ENCODE measurements at regions not wholly inside any gene's neighbourhood (a gene's known extent, or its start where the extent isn't known, plus 50 kb on each side); places are given as distances from the start of the nearest gene placed in this dataset.

DNA sequence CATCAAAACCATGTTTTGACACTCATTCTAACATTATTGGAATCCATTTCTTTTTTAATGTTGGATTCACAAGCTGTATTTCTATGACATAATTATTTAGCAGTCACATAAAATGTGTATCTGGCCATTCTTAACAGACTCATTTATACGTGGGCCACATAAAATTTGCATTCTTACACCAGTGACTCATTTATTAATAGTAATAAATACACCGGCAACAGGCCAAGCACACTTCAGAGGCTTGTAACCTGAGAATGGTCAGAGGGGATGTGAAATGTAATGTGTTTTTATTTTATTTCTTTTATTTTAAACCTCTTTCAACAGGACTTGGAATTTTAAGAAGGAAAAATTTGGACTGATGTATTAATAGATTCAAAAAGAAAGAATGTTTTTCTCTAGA lies 384.9 kb upstream of the RARB start:
- no peak for DNase-seq (ENCODE audit: low read depth)
- TF ChIP-seq, protein P1, sequence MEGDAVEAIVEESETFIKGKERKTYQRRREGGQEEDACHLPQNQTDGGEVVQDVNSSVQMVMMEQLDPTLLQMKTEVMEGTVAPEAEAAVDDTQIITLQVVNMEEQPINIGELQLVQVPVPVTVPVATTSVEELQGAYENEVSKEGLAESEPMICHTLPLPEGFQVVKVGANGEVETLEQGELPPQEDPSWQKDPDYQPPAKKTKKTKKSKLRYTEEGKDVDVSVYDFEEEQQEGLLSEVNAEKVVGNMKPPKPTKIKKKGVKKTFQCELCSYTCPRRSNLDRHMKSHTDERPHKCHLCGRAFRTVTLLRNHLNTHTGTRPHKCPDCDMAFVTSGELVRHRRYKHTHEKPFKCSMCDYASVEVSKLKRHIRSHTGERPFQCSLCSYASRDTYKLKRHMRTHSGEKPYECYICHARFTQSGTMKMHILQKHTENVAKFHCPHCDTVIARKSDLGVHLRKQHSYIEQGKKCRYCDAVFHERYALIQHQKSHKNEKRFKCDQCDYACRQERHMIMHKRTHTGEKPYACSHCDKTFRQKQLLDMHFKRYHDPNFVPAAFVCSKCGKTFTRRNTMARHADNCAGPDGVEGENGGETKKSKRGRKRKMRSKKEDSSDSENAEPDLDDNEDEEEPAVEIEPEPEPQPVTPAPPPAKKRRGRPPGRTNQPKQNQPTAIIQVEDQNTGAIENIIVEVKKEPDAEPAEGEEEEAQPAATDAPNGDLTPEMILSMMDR (conservative IDR thresholded peaks at IDR 0.05; ENCODE audit: control insufficient read depth, insufficient read depth, low read depth, low read length) = no peak
- no peak overlapping the region for H3K4me3 ChIP-seq (ENCODE audit: control insufficient read depth, low read depth, low read length)

DNA sequence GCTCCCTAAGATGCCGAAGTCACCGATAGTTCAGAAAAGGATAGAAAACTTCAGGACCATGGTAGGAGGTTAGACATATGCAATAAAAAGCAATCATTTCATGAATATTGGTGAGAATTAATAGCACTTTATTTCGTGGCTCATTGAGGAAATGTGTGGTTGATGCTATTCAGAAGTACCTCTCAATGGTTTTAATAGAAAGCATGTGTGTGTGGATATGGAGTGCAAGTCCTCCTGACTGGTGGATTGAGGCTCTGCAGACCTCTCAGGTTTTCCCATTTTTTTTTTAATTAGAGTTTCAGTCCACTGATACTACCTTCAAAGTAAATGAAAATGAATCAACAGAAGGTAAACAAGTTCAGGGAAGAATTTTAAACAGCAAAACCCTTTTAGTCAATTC lies 384.3 kb upstream of the RARB start:
- no peak for DNase-seq (ENCODE audit: low read depth)
- TF ChIP-seq, protein P1 (conservative IDR thresholded peaks at IDR 0.05; ENCODE audit: control insufficient read depth, insufficient read depth, low read depth, low read length) = no peak
- no peak overlapping the region for H3K4me3 ChIP-seq (ENCODE audit: control insufficient read depth, low read depth, low read length)

DNA sequence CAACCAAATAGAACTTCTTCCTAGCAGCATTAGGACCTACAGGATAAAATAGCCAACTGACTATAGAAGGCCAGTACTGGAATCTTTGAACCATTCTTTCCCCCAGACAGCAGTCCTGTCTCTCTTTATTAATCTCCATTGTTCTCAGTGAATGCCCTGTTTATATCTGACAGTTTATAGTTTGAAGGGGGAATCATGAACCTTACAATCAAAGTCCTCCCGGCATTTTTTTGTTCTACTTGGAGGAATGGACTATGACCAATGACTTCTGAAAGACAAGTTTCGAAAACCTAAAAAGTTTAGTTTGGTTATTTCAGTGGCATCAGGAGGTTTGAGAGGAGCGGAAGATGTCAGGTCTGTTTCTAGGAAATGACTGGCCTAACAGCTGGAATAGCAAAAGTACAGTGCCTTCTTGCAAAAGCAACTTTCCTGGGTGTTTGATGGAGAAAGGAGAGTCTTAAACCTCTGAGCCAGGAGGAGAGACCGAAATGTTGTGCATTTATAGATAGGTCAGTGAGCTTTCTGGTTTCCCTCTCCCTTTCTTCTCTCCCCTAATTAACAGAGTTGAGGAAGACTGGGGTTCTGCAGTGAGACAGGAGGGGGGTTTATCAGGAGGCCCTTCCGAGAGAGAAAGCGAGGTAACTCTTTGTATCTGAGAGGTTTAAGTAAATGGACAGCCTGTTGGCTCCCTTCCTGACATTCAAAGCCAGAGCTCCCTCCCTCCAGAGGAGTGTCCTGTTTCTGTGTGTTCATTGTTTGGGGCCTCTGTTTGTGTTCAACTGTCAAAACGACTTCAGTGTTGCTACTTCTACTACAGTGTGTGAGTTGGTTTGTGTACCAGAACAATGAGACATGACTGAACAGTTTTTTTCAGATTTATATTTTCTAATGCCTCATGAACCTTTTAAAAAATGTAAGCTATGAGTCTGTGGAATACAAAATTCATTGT lies 383.0 kb upstream of the RARB start:
- H3K4me3 ChIP-seq (ENCODE audit: control insufficient read depth, low read depth, low read length) = no peak overlapping the region
- TF ChIP-seq, protein P1 (conservative IDR thresholded peaks at IDR 0.05; ENCODE audit: control insufficient read depth, insufficient read depth, low read depth, low read length) = no peak
- DNase-seq (ENCODE audit: low read depth) = no peak

DNA sequence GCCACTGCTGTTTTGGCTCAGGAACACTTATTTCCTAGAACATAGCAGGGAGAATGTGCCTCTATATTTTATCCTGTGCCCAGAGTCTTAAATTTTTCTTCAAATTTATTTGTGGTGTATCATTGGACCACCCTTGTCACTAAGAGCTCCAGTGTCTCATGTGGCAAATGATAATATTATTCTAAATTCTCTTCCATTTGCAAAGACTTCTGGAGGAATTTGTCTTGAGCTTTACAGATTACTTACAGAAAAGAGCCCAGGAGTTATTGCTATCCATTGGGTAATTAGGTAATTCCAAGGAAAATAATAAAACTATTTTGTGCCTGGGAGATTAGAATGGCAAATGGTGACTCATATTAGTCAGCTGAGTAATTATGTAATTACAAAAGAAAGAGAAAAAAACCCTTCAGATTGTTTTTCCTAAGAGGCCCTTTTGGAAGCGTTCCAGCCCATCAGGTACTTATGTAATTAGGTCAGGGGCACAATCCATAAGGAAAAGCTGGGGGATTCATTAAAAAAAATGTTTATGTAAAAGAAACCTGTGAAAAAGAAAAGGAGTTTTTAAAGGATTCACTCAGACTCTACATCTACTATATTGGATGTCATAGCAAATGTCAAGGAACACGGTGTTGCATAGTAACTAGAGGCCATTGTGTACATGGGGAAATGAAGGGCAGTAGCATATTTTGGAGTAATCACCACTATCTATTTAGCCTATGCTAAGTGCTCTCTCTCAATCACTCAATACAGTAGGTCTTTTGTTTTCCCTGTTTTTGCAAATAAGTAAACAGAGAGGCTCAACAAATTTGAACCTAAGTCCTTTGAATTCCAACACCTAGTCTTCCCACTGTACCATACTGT lies 380.9 kb upstream of the RARB start:
- TF ChIP-seq, protein P1 (conservative IDR thresholded peaks at IDR 0.05; ENCODE audit: control insufficient read depth, insufficient read depth, low read depth, low read length) = no peak
- H3K4me3 ChIP-seq (ENCODE audit: control insufficient read depth, low read depth, low read length) = no peak overlapping the region
- no peak for DNase-seq (ENCODE audit: low read depth)

DNA sequence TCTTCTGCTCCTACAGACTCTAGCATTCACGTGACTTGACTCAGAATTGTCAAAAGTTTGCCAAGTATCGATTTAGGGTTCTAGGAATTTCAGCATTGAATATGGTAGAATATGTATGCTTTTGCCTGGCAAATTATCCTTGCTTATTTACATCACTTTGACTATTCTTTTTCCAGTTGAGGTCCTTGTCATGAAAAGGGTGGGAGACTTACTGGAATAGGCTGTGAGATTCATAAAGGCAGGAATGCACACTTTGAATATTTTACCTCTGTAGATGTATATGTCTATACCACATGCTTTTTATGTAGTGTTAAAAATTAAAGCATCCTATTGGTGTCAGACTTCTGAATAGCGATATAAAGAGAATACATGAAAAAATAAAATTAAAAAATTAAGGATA lies 378.8 kb upstream of the RARB start:
- TF ChIP-seq, protein P1 (conservative IDR thresholded peaks at IDR 0.05; ENCODE audit: control insufficient read depth, insufficient read depth, low read depth, low read length) = no peak
- no peak for DNase-seq (ENCODE audit: low read depth)
- no peak overlapping the region for H3K4me3 ChIP-seq (ENCODE audit: control insufficient read depth, low read depth, low read length)

DNA sequence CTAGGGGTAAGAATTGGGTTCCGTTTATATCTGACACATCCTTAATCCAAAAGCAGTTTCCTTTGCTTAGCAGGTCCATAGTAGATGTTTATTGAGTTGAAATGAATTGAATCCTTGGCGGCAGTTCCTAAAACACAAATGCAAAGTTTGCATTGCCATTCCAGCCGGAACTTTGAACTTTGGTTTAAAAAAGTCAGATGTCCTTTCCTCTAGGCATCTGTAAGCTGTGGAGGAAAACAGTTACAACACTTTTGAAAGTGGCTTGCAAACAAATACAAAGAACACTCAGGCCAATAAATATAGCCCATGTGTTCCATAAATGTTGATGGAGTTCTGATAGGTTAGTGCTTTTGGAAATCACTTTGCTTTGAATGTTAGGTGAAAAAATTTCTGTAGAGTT lies 374.7 kb upstream of the RARB start:
- H3K4me3 ChIP-seq (ENCODE audit: control insufficient read depth, low read depth, low read length) = no peak overlapping the region
- DNase-seq (ENCODE audit: low read depth) = no peak
- TF ChIP-seq, protein P1 (conservative IDR thresholded peaks at IDR 0.05; ENCODE audit: control insufficient read depth, insufficient read depth, low read depth, low read length) = no peak
